Esophagus squamous epithelium (tissue), 5 donors: ENCODE measurements at regions not wholly inside any gene's neighbourhood (a gene's known extent, or its start where the extent isn't known, plus 50 kb on each side); places are given as distances from the start of the nearest gene placed in this dataset.
A peak's percentile ranks its signal among the peaks of the same experiment; 100 is the strongest.

Experiments used
- DNase-seq: peaks from one replicate; lab custom pipeline; 2025; lab: John Stamatoyannopoulos, UW
- H3K27ac ChIP-seq, 4 donors: fragments of 200-600 bp; sonication (generic); one replicate each; pipeline ENCODE4 v1.5.1; 2016 to 2019; ENCODE audit warnings: mild to moderate bottlenecking in 1 of 4
- H3K27me3 ChIP-seq, 4 donors: fragments of 200-600 bp; sonication (generic); 1 replicate in 3 of 4; 2 replicates in 1 of 4; pipeline versions ENCODE4 v1.5.1 to v1.6.0; 2017 to 2021; ENCODE audit warnings: antibody characterized with exemption in 1 of 4
- H3K36me3 ChIP-seq, 3 donors: fragments of 200-600 bp; sonication (generic); one replicate each; pipeline ENCODE4 v1.5.1; 2016 to 2019
- H3K4me1 ChIP-seq, 3 donors: fragments of 200-600 bp; sonication (generic); one replicate each; pipeline ENCODE4 v1.5.1; 2017 to 2019
- H3K4me3 ChIP-seq, 4 donors: fragments of 200-600 bp; sonication (generic); 1 replicate in 3 of 4; 2 replicates in 1 of 4; pipeline ENCODE4 v1.5.1; 2016 to 2019; ENCODE audit warnings: mild to moderate bottlenecking in 2 of 4, moderate library complexity in 1 of 4
- H3K9me3 ChIP-seq, 3 donors: fragments of 200-600 bp; sonication (generic); one replicate each; pipeline ENCODE4 v1.5.1; 2016 to 2019
- POLR2A ChIP-seq, 4 donors: fragments of 450-650 bp; IDR thresholded peaks; one replicate each; pipeline ENCODE4 v1.6.1; 2017; ENCODE audit warnings: antibody characterized with exemption in 4 of 4, mild to moderate bottlenecking in 4 of 4, moderate library complexity in 3 of 4
- WGBS, 2 donors: methylation state at CpG; one replicate each; pipeline ENCODE4 v1.1.5; 2018; 5-methylcytosine and 5-hydroxymethylcytosine counted together
- intact Hi-C: fragments of 100-400 bp; cut with DNase I; formaldehyde crosslinking; loops from one replicate; pipeline ENCODE4 v1.15.0; 2022
- TF ChIP-seq, protein P1 (sequence below), 6 experiments: fragments of 450-650 bp in 4 of 6; fragments of 200-600 bp in 2 of 6; sonication (generic) in 2 of 6; IDR thresholded peaks; one replicate each; pipeline ENCODE4 v1.5.1; 2016 to 2019; ENCODE audit warnings: antibody characterized with exemption in 6 of 6, mild to moderate bottlenecking in 4 of 6, moderate library complexity in 4 of 6
- donor health status: DM: yes; HTN: yes; CAD: no.

GRCh38 chr3:6791161-6791560 lies 69.8 kb upstream of the GRM7 start:
- no peaks in the 10 kb centered on the region for H3K4me1 ChIP-seq
- TF ChIP-seq, protein P1, sequence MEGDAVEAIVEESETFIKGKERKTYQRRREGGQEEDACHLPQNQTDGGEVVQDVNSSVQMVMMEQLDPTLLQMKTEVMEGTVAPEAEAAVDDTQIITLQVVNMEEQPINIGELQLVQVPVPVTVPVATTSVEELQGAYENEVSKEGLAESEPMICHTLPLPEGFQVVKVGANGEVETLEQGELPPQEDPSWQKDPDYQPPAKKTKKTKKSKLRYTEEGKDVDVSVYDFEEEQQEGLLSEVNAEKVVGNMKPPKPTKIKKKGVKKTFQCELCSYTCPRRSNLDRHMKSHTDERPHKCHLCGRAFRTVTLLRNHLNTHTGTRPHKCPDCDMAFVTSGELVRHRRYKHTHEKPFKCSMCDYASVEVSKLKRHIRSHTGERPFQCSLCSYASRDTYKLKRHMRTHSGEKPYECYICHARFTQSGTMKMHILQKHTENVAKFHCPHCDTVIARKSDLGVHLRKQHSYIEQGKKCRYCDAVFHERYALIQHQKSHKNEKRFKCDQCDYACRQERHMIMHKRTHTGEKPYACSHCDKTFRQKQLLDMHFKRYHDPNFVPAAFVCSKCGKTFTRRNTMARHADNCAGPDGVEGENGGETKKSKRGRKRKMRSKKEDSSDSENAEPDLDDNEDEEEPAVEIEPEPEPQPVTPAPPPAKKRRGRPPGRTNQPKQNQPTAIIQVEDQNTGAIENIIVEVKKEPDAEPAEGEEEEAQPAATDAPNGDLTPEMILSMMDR (IDR thresholded peaks at IDR 0.05) = no peak
- TF ChIP-seq POLR2A (IDR thresholded peaks at IDR 0.05) = no peak
- DNase-seq = no peak
- H3K9me3 ChIP-seq = no peaks in the 10 kb centered on the region
- intact Hi-C loops = no loop called here
- 38 to 40% methylated on average over 2 of the region's 2 CpGs for WGBS, 2 donors
- H3K36me3 ChIP-seq = no peaks in the 10 kb centered on the region
- no peak overlapping the region for H3K4me3 ChIP-seq
- H3K27me3 ChIP-seq = no peaks in the 10 kb centered on the region
- H3K27ac ChIP-seq = no peak overlapping the region

GRCh38 chr3:6799264-6799915 lies 61.5 kb upstream of the GRM7 start:
- Histone ChIP-seq H3K9me3 (no peaks in the 10 kb centered on the region), H3K27me3 (no peaks in the 10 kb centered on the region), H3K36me3 (no peaks in the 10 kb centered on the region), H3K27ac (no peak overlapping the region), H3K4me3 (no peak overlapping the region), H3K4me1 (no peaks in the 10 kb centered on the region)
- no peak for DNase-seq
- no peak for TF ChIP-seq POLR2A (IDR thresholded peaks at IDR 0.05)
- TF ChIP-seq, protein P1 (IDR thresholded peaks at IDR 0.05) = peak; percentile 49 to 72 (median 58)
- 48 to 62% methylated on average over 6 of the region's 6 CpGs for WGBS, 2 donors
- intact Hi-C loops = no loop called here

- Histone ChIP-seq H3K27ac (no peak overlapping the region), H3K9me3 (no peaks in the 10 kb centered on the region), H3K4me1 (no peaks in the 10 kb centered on the region), H3K27me3 (no peaks in the 10 kb centered on the region), H3K36me3 (no peaks in the 10 kb centered on the region), H3K4me3 (no peak overlapping the region)
- intact Hi-C loops = no loop called here
- TF ChIP-seq POLR2A (IDR thresholded peaks at IDR 0.05) = no peak
- TF ChIP-seq, protein P1 (IDR thresholded peaks at IDR 0.05) = no peak
- WGBS, 2 donors = 87 to 94% methylated on average over 3 of the region's 3 CpGs
- no peak for DNase-seq
Observed at GRCh38 chr3:6803619-6804018, 57.3 kb upstream of the GRM7 start.

- TF ChIP-seq, protein P1 (IDR thresholded peaks at IDR 0.05) = no peak
- TF ChIP-seq POLR2A (IDR thresholded peaks at IDR 0.05) = no peak
- no peak for DNase-seq
- Histone ChIP-seq H3K27ac (no peak overlapping the region), H3K36me3 (no peaks in the 10 kb centered on the region), H3K4me1 (no peaks in the 10 kb centered on the region), H3K9me3 (no peaks in the 10 kb centered on the region), H3K4me3 (no peak overlapping the region), H3K27me3 (no peaks in the 10 kb centered on the region)
- 26 to 36% methylated on average over 2 of the region's 2 CpGs for WGBS, 2 donors
- intact Hi-C loops = no loop called here
Observed at GRCh38 chr3:6805236-6805635, 55.7 kb upstream of the GRM7 start.

- intact Hi-C loops = no loop called here
- no peak overlapping the region for H3K4me3 ChIP-seq
- TF ChIP-seq POLR2A (IDR thresholded peaks at IDR 0.05) = no peak
- TF ChIP-seq, protein P1 (IDR thresholded peaks at IDR 0.05) = no peak
- no peak overlapping the region for H3K27ac ChIP-seq
- WGBS, 2 donors = 56 to 63% methylated on average over 3 of the region's 3 CpGs
- no peaks in the 10 kb centered on the region for H3K4me1 ChIP-seq
- H3K36me3 ChIP-seq = no peaks in the 10 kb centered on the region
- no peaks in the 10 kb centered on the region for H3K9me3 ChIP-seq
- no peaks in the 10 kb centered on the region for H3K27me3 ChIP-seq
- no peak for DNase-seq
Observed at GRCh38 chr3:6806991-6807390, 53.9 kb upstream of the GRM7 start.
